ENCODE measurements at regions not wholly inside any gene's neighbourhood (a gene's known extent, or its start where the extent isn't known, plus 50 kb on each side); places are given as distances from the start of the nearest gene placed in this dataset.

- no peak for TF ChIP-seq CTCF (IDR thresholded peaks at IDR 0.05; ENCODE audit: insufficient read depth, low read depth, low read length)
- H3K4me3 ChIP-seq (ENCODE audit: low read depth, low read length) = no peak overlapping the region
- DNase-seq (ENCODE audit: low read depth) = no peak
Observed at GRCh38 chr10:125350519-125350918, 190.2 kb upstream of the CTBP2 start.

GRCh38 chr10:125348536-125348935, 188.2 kb upstream of the CTBP2 start:
- DNase-seq (ENCODE audit: low read depth) = no peak
- no peak overlapping the region for H3K4me3 ChIP-seq (ENCODE audit: low read depth, low read length)
- no peak for TF ChIP-seq CTCF (IDR thresholded peaks at IDR 0.05; ENCODE audit: insufficient read depth, low read depth, low read length)

- no peak overlapping the region for H3K4me3 ChIP-seq (ENCODE audit: low read depth, low read length)
- no peak for TF ChIP-seq CTCF (IDR thresholded peaks at IDR 0.05; ENCODE audit: insufficient read depth, low read depth, low read length)
- no peak for DNase-seq (ENCODE audit: low read depth)
Observed at GRCh38 chr10:125344573-125345171, 184.3 kb upstream of the CTBP2 start.

GRCh38 chr10:125343983-125344382, 183.6 kb upstream of the CTBP2 start:
- H3K4me3 ChIP-seq (ENCODE audit: low read depth, low read length) = no peak overlapping the region
- DNase-seq (ENCODE audit: low read depth) = no peak
- TF ChIP-seq CTCF (IDR thresholded peaks at IDR 0.05; ENCODE audit: insufficient read depth, low read depth, low read length) = no peak

- peak; percentile 33 for DNase-seq (ENCODE audit: low read depth)
Observed at GRCh38 chr10:125343118-125343925, 183.0 kb upstream of the CTBP2 start.

GRCh38 chr10:125341611-125342010, 181.2 kb upstream of the CTBP2 start:
- TF ChIP-seq CTCF (IDR thresholded peaks at IDR 0.05; ENCODE audit: insufficient read depth, low read depth, low read length) = no peak
- no peak overlapping the region for H3K4me3 ChIP-seq (ENCODE audit: low read depth, low read length)

More at GRCh38 chr10:125343118-125343925, 183.0 kb upstream of the CTBP2 start:
- no peak overlapping the region for H3K4me3 ChIP-seq (ENCODE audit: low read depth, low read length)
- TF ChIP-seq CTCF (IDR thresholded peaks at IDR 0.05; ENCODE audit: insufficient read depth, low read depth, low read length) = peak; percentile 77

More at GRCh38 chr10:125341611-125342010, 181.2 kb upstream of the CTBP2 start:
- DNase-seq (ENCODE audit: low read depth) = peak; percentile 4
